HUDEP-2 (cell line): ENCODE measurements at regions not wholly inside any gene's neighbourhood (a gene's known extent, or its start where the extent isn't known, plus 50 kb on each side); places are given as distances from the start of the nearest gene placed in this dataset.
"Not testable (repeated sequence)": the region's sequence is repeated elsewhere in the genome, so short reads cannot be mapped to it uniquely, and the experiment has no call there.

Experiments
- DNase-seq, 76 experiments: peaks; one replicate each; lab custom pipeline; 2025; ENCODE audit not compliant: unreplicated experiment in 76 of 76; lab: John Stamatoyannopoulos, UW

- no peak for DNase-seq
Observed at GRCh38 chr2:142758973-142759372, 118.5 kb upstream of the KYNU start.

- no peak for DNase-seq
Observed at GRCh38 chr2:142757111-142757510, 120.4 kb upstream of the KYNU start.

GRCh38 chr2:142756430-142756829, 121.0 kb upstream of the KYNU start:
- DNase-seq = no peak

- DNase-seq = no peak
Observed at GRCh38 chr2:142755191-142755590, 122.3 kb upstream of the KYNU start.

GRCh38 chr2:142754182-142754581, 123.3 kb upstream of the KYNU start:
- no peak for DNase-seq

GRCh38 chr2:142750858-142751257, 126.6 kb upstream of the KYNU start:
- DNase-seq = no peak

- no peak for DNase-seq
Observed at GRCh38 chr2:142748559-142749099, 128.8 kb upstream of the KYNU start.

- no peak for DNase-seq
Observed at GRCh38 chr2:142745691-142746090, 131.8 kb upstream of the KYNU start.

- DNase-seq = no peak
Observed at GRCh38 chr2:142742371-142743214, 134.9 kb upstream of the KYNU start.

- DNase-seq = no peak
Observed at GRCh38 chr2:142741764-142742269, 135.6 kb upstream of the KYNU start.

GRCh38 chr2:142734770-142735169, 142.7 kb upstream of the KYNU start:
- no peak for DNase-seq

- DNase-seq = no peak
Observed at GRCh38 chr2:142734231-142734630, 143.2 kb upstream of the KYNU start.

GRCh38 chr2:142729814-142730213, 147.7 kb upstream of the KYNU start:
- not testable (repeated sequence) for DNase-seq

GRCh38 chr2:142727821-142728478, 149.5 kb upstream of the KYNU start:
- DNase-seq = not testable (repeated sequence)

- no peak for DNase-seq
Observed at GRCh38 chr2:142725386-142725785, 152.1 kb upstream of the KYNU start.

- DNase-seq = no peak
Observed at GRCh38 chr2:142724713-142725349, 152.6 kb upstream of the KYNU start.

GRCh38 chr2:142724186-142724585, 153.3 kb upstream of the KYNU start:
- DNase-seq = no peak

GRCh38 chr2:142723236-142723635, 154.2 kb upstream of the KYNU start:
- no peak for DNase-seq

GRCh38 chr2:142722569-142722968, 154.9 kb upstream of the KYNU start:
- DNase-seq = no peak

- no peak for DNase-seq
Observed at GRCh38 chr2:142722086-142722485, 155.4 kb upstream of the KYNU start.

GRCh38 chr2:142721015-142721414, 156.4 kb upstream of the KYNU start:
- no peak for DNase-seq
